DOHH2 (cell line): ENCODE measurements at regions not wholly inside any gene's neighbourhood (a gene's known extent, or its start where the extent isn't known, plus 50 kb on each side); places are given as distances from the start of the nearest gene placed in this dataset.
"Not testable (repeated sequence)": the region's sequence is repeated elsewhere in the genome, so short reads cannot be mapped to it uniquely, and the experiment has no call there.

Source experiments
- H3F3A ChIP-seq: fragments of 200-600 bp; sonication (generic), shearing (Covaris generic); 2 replicates; pipeline ENCODE4 v1.6.0; 2016; ENCODE audit warnings: antibody characterized with exemption, mild to moderate bottlenecking; ENCODE audit not compliant: control insufficient read depth, insufficient read depth
- H3K27ac ChIP-seq: fragments of 200-600 bp; sonication (generic); 2 replicates; pipeline ENCODE4 v1.5.1; 2014; ENCODE audit warnings: low read depth, mild to moderate bottlenecking, low read length, moderate library complexity
- H3K27me3 ChIP-seq: fragments of 200-600 bp; sonication (generic); 2 replicates; pipeline ENCODE4 v1.6.1; 2014; ENCODE audit warnings: mild to moderate bottlenecking, low read length, mixed read lengths; ENCODE audit not compliant: control insufficient read depth
- H3K36me3 ChIP-seq: fragments of 200-600 bp; sonication (generic); 2 replicates; pipeline ENCODE4 v1.6.1; 2014; ENCODE audit warnings: mild to moderate bottlenecking, low read length, moderate library complexity, mixed read lengths; ENCODE audit not compliant: control insufficient read depth
- H3K4me1 ChIP-seq: fragments of 200-600 bp; sonication (generic); 2 replicates; pipeline ENCODE4 v1.6.1; 2014; ENCODE audit warnings: mild to moderate bottlenecking, low read length, mixed read lengths; ENCODE audit not compliant: control insufficient read depth
- H3K4me2 ChIP-seq: fragments of 200-600 bp; sonication (generic); 2 replicates; pipeline ENCODE4 v1.6.0; 2014; ENCODE audit warnings: mild to moderate bottlenecking, low read length, moderate library complexity
- H3K4me3 ChIP-seq: fragments of 200-600 bp; sonication (generic); 2 replicates; pipeline ENCODE4 v1.5.1; 2014; ENCODE audit warnings: mild to moderate bottlenecking, low read length, mixed read lengths
- H3K79me2 ChIP-seq: fragments of 200-600 bp; sonication (generic); 2 replicates; pipeline ENCODE4 v1.6.1; 2014; ENCODE audit warnings: mild to moderate bottlenecking, low read length, mixed read lengths; ENCODE audit not compliant: control insufficient read depth
- H3K9me2 ChIP-seq: fragments of 200-600 bp; sonication (generic); replicated peaks from 2 replicates; pipeline ENCODE4 v1.6.1; 2014; ENCODE audit warnings: mild to moderate bottlenecking, low read length, mixed read lengths; ENCODE audit not compliant: control insufficient read depth
- H3K9me3 ChIP-seq: fragments of 200-600 bp; sonication (generic); 2 replicates; pipeline ENCODE4 v1.6.1; 2014; ENCODE audit warnings: antibody characterized with exemption, low read length, mixed read lengths; ENCODE audit not compliant: control insufficient read depth, insufficient read depth
- H4K20me1 ChIP-seq: fragments of 200-600 bp; sonication (generic); 2 replicates; pipeline ENCODE4 v1.6.0; 2014; ENCODE audit warnings: low read depth, mild to moderate bottlenecking, antibody characterized with exemption, low read length, moderate library complexity; ENCODE audit not compliant: control insufficient read depth, insufficient read depth
- CTCF ChIP-seq: fragments of 200-600 bp; sonication (generic); IDR thresholded peaks from one replicate; pipeline ENCODE4 v1.5.1; 2014; ENCODE audit warnings: antibody characterized with exemption, mild to moderate bottlenecking, low read depth, low read length; ENCODE audit not compliant: poor library complexity, severe bottlenecking
- EZH2phosphoT487 ChIP-seq: fragments of 200-600 bp; sonication (generic); IDR thresholded peaks from 2 replicates; pipeline ENCODE4 v1.6.1; 2017; ENCODE audit warnings: borderline replicate concordance, mild to moderate bottlenecking, antibody characterized with exemption, low read length, moderate library complexity, mixed read lengths

GRCh38 chr12:93996321-93996720 lies 152.1 kb upstream of the PLXNC1 start:
- no peaks in the 10 kb centered on the region for H3K9me2 ChIP-seq
- no peaks in the 10 kb centered on the region for H4K20me1 ChIP-seq
- H3K79me2 ChIP-seq: no peaks in the 10 kb centered on the region
- H3K4me3 ChIP-seq: no peak overlapping the region
- 0 out of 2 replicates have a peak, but pooled peaks cover 2% of the 10 kb centered on the region for H3K27me3 ChIP-seq
- no peaks in the 10 kb centered on the region for H3K9me3 ChIP-seq
- TF ChIP-seq CTCF: no peak
- no peak for TF ChIP-seq EZH2phosphoT487
- no peaks in the 10 kb centered on the region for H3K36me3 ChIP-seq
- no peak overlapping the region for H3K27ac ChIP-seq
- no peak overlapping the region for H3K4me2 ChIP-seq
- H3F3A ChIP-seq: no peaks in the 10 kb centered on the region
- H3K4me1 ChIP-seq: no peaks in the 10 kb centered on the region

GRCh38 chr12:94001691-94002090 lies 146.7 kb upstream of the PLXNC1 start:
- Histone ChIP-seq H3K9me2 (no peaks in the 10 kb centered on the region), H3F3A (no peaks in the 10 kb centered on the region), H3K4me2 (no peak overlapping the region), H4K20me1 (no peaks in the 10 kb centered on the region), H3K9me3 (no peaks in the 10 kb centered on the region), H3K36me3 (no peaks in the 10 kb centered on the region), H3K79me2 (no peaks in the 10 kb centered on the region), H3K27ac (no peak overlapping the region), H3K4me1 (no peaks in the 10 kb centered on the region), H3K4me3 (no peak overlapping the region), H3K27me3 (no peaks in the 10 kb centered on the region)
- TF ChIP-seq CTCF (no peak), EZH2phosphoT487 (no peak)

- H3K36me3 ChIP-seq, H3K9me3 ChIP-seq, H3F3A ChIP-seq, H3K9me2 ChIP-seq, H3K4me2 ChIP-seq, H3K27me3 ChIP-seq, H3K4me1 ChIP-seq, H4K20me1 ChIP-seq, H3K27ac ChIP-seq, H3K4me3 ChIP-seq, H3K79me2 ChIP-seq: not testable (repeated sequence)
These were observed 145.5 kb upstream of the PLXNC1 start for GRCh38 chr12:94002925-94003324.

GRCh38 chr12:94007833-94008232 lies 140.5 kb upstream of the PLXNC1 start:
- H3K27ac ChIP-seq, H3K9me2 ChIP-seq, H3K27me3 ChIP-seq, H3K4me2 ChIP-seq, H3K4me1 ChIP-seq, H3K79me2 ChIP-seq, H3K36me3 ChIP-seq, H3F3A ChIP-seq, H3K9me3 ChIP-seq, H4K20me1 ChIP-seq, H3K4me3 ChIP-seq: not testable (repeated sequence)
